ENCODE measurements at regions not wholly inside any gene's neighbourhood (a gene's known extent, or its start where the extent isn't known, plus 50 kb on each side); places are given as distances from the start of the nearest gene placed in this dataset.

GRCh38 chr6:126716032-126716431 is 376.1 kb downstream of the CENPW start:
- Histone ChIP-seq H3K36me3 (no peaks in the 10 kb centered on the region), H3K4me3 (no peak overlapping the region), H3K27ac (no peak overlapping the region), H3K27me3 (no peaks in the 10 kb centered on the region), H3K4me1 (peaks cover 0 to 16% (median 15%) of the 10 kb centered on the region in 4 donors), H3K9me3 (no peaks in the 10 kb centered on the region)
- 90% methylated on average over 2 of the region's 2 CpGs for WGBS, 2 donors
- TF ChIP-seq POLR2AphosphoS5 (IDR thresholded peaks at IDR 0.05) (no peak), POLR2A (IDR thresholded peaks at IDR 0.05) (no peak), CTCF (IDR thresholded peaks at IDR 0.05) (no peak), EP300 (IDR thresholded peaks at IDR 0.05) (no peak)
- no peak for DNase-seq
- intact Hi-C loops (cut with DNase I) = no loop called here

- H3K27me3 ChIP-seq = no peaks in the 10 kb centered on the region
- H3K36me3 ChIP-seq = no peaks in the 10 kb centered on the region
- WGBS, 2 donors = 32 to 54% methylated on average over 3 of the region's 3 CpGs
- DNase-seq = no peak
- peaks cover 0 to 16% (median 15%) of the 10 kb centered on the region in 4 donors for H3K4me1 ChIP-seq
- peak overlapping the region in 1 of 4 donors; percentile 31 for H3K27ac ChIP-seq
- no peak overlapping the region for H3K4me3 ChIP-seq
- intact Hi-C loops (cut with DNase I) = no loop called here
- TF ChIP-seq POLR2A (IDR thresholded peaks at IDR 0.05) (no peak), POLR2AphosphoS5 (IDR thresholded peaks at IDR 0.05) (no peak), CTCF (IDR thresholded peaks at IDR 0.05) (no peak), EP300 (IDR thresholded peaks at IDR 0.05) (no peak)
- no peaks in the 10 kb centered on the region for H3K9me3 ChIP-seq
Observed at GRCh38 chr6:126716826-126717509, 377.1 kb downstream of the CENPW start.

GRCh38 chr6:126718600-126719327 is 378.8 kb downstream of the CENPW start:
- WGBS, 2 donors = 50 to 68% methylated on average over 4 of the region's 4 CpGs
- Histone ChIP-seq H3K4me3 (no peak overlapping the region), H3K27ac (no peak overlapping the region), H3K9me3 (no peaks in the 10 kb centered on the region), H3K4me1 (peaks cover 0 to 16% (median 15%) of the 10 kb centered on the region in 4 donors), H3K36me3 (no peaks in the 10 kb centered on the region), H3K27me3 (no peaks in the 10 kb centered on the region)
- TF ChIP-seq CTCF (IDR thresholded peaks at IDR 0.05) = no peak
- TF ChIP-seq POLR2A (IDR thresholded peaks at IDR 0.05) = no peak
- TF ChIP-seq EP300 (IDR thresholded peaks at IDR 0.05) = no peak
- TF ChIP-seq POLR2AphosphoS5 (IDR thresholded peaks at IDR 0.05) = no peak
- intact Hi-C loops (cut with DNase I) = no loop called here
- no peak for DNase-seq

- H3K27me3 ChIP-seq = no peaks in the 10 kb centered on the region
- no peaks in the 10 kb centered on the region for H3K36me3 ChIP-seq
- H3K4me1 ChIP-seq = peaks cover 0 to 16% (median 15%) of the 10 kb centered on the region in 4 donors
- no peak for DNase-seq
- H3K9me3 ChIP-seq = no peaks in the 10 kb centered on the region
- intact Hi-C loops (cut with DNase I) = no loop called here
- TF ChIP-seq EP300 (IDR thresholded peaks at IDR 0.05) = no peak
- no peak for TF ChIP-seq POLR2AphosphoS5 (IDR thresholded peaks at IDR 0.05)
- TF ChIP-seq POLR2A (IDR thresholded peaks at IDR 0.05) = no peak
- H3K4me3 ChIP-seq = no peak overlapping the region
- no peak overlapping the region for H3K27ac ChIP-seq
Observed at GRCh38 chr6:126720304-126720703, 380.4 kb downstream of the CENPW start.

- intact Hi-C loops (cut with DNase I) = no loop called here
- H3K27me3 ChIP-seq = no peaks in the 10 kb centered on the region
- no peak for TF ChIP-seq CTCF (IDR thresholded peaks at IDR 0.05)
- no peak for TF ChIP-seq EP300 (IDR thresholded peaks at IDR 0.05)
- TF ChIP-seq POLR2A (IDR thresholded peaks at IDR 0.05) = no peak
- no peak for TF ChIP-seq POLR2AphosphoS5 (IDR thresholded peaks at IDR 0.05)
- no peak overlapping the region for H3K4me3 ChIP-seq
- no peak overlapping the region for H3K27ac ChIP-seq
- H3K36me3 ChIP-seq = no peaks in the 10 kb centered on the region
- peaks cover 0 to 7% (median 6%) of the 10 kb centered on the region in 4 donors for H3K4me1 ChIP-seq
- no peak for DNase-seq
- H3K9me3 ChIP-seq = peaks cover 0 to 4% (median 0%) of the 10 kb centered on the region in 4 donors
- WGBS, 2 donors = 66 to 88% methylated on average over 1 of the region's 1 CpG
Observed at GRCh38 chr6:126721581-126722160, 381.8 kb downstream of the CENPW start.
